Upper lobe of left lung (tissue), 6 donors: ENCODE measurements at regions not wholly inside any gene's neighbourhood (a gene's known extent, or its start where the extent isn't known, plus 50 kb on each side); places are given as distances from the start of the nearest gene placed in this dataset.

Experiments
- ATAC-seq, 2 donors: fragments of 200-7000 bp; cut with Tn5 transposase; one replicate each; pipeline ENCODE4 v1.9.1; 2022; ENCODE audit warnings: mild to moderate bottlenecking in 2 of 2, moderate library complexity in 2 of 2; ENCODE audit not compliant: low FRiP score in 2 of 2
- DNase-seq, 2 donors: peaks; one replicate each; pipeline ENCODE4 v3.0.0-alpha.2; 2019 to 2020
- H3K27ac ChIP-seq, 4 donors: fragments of 200-600 bp; sonication (generic); one replicate each; pipeline ENCODE4 v1.5.1; 2016 to 2019
- H3K27me3 ChIP-seq, 4 donors: fragments of 200-600 bp; sonication (generic); one replicate each; pipeline ENCODE4 v1.5.1; 2017 to 2019
- H3K36me3 ChIP-seq, 4 donors: fragments of 200-600 bp; sonication (generic); one replicate each; pipeline ENCODE4 v1.5.1; 2016 to 2019
- H3K4me1 ChIP-seq, 4 donors: fragments of 200-600 bp; sonication (generic); one replicate each; pipeline ENCODE4 v1.5.1; 2018 to 2019
- H3K4me3 ChIP-seq, 4 donors: fragments of 200-600 bp; sonication (generic); one replicate each; pipeline ENCODE4 v1.5.1; 2017 to 2019; ENCODE audit warnings: mild to moderate bottlenecking in 2 of 4, moderate library complexity in 1 of 4
- H3K9me3 ChIP-seq, 4 donors: fragments of 200-600 bp; sonication (generic); one replicate each; pipeline ENCODE4 v1.5.1; 2018 to 2019
- CTCF ChIP-seq, 6 experiments: fragments of 450-650 bp in 4 of 6; fragments of 200-600 bp in 2 of 6; sonication (generic) in 2 of 6; IDR thresholded peaks; one replicate each; pipeline ENCODE4 v1.5.1; 2016 to 2019; ENCODE audit warnings: antibody characterized with exemption in 6 of 6
- EP300 ChIP-seq, 4 donors: sonication (generic); formaldehyde crosslinking; IDR thresholded peaks; one replicate each; pipeline ENCODE4 v1.5.1; 2017; ENCODE audit warnings: antibody characterized with exemption in 4 of 4, control low read depth in 2 of 4
- POLR2A ChIP-seq, 4 donors: fragments of 450-650 bp; IDR thresholded peaks; one replicate each; pipeline ENCODE4 v1.5.1; 2016 to 2017; ENCODE audit warnings: antibody characterized with exemption in 4 of 4, mild to moderate bottlenecking in 2 of 4
- POLR2AphosphoS5 ChIP-seq, 2 donors: sonication (generic); formaldehyde crosslinking; IDR thresholded peaks; one replicate each; pipeline ENCODE4 v1.5.1; 2017; ENCODE audit warnings: antibody characterized with exemption in 2 of 2
- WGBS, 2 donors: methylation state at CpG; one replicate each; pipeline ENCODE4 v1.1.5; 2017 to 2018; 5-methylcytosine and 5-hydroxymethylcytosine counted together
- donor health status: DM: no; HTN: no; CAD: no; lungs with moderate emphysema.
- donor health status: DM: no; HTN: yes; CAD: no; lungs with severe emphysema.

- ATAC-seq = no peak
- no peak overlapping the region for H3K4me3 ChIP-seq
- WGBS, 2 donors = 37 to 60% methylated on average over 3 of the region's 3 CpGs
- H3K36me3 ChIP-seq = no peaks in the 10 kb centered on the region
- peak in 1 of 2 donors; percentile 41 for DNase-seq
- TF ChIP-seq POLR2A (IDR thresholded peaks at IDR 0.05) (no peak), POLR2AphosphoS5 (IDR thresholded peaks at IDR 0.05) (no peak), EP300 (IDR thresholded peaks at IDR 0.05) (no peak), CTCF (IDR thresholded peaks at IDR 0.05) (no peak)
- peaks cover 0 to 4% (median 0%) of the 10 kb centered on the region in 4 donors for H3K4me1 ChIP-seq
- H3K27me3 ChIP-seq = no peaks in the 10 kb centered on the region
- no peaks in the 10 kb centered on the region for H3K9me3 ChIP-seq
- no peak overlapping the region for H3K27ac ChIP-seq
Measured at GRCh38 chr18:22822024-22822423, 111.1 kb upstream of the RBBP8 start.

GRCh38 chr18:22822841-22823508 is 110.2 kb upstream of the RBBP8 start:
- no peaks in the 10 kb centered on the region for H3K9me3 ChIP-seq
- TF ChIP-seq POLR2AphosphoS5 (IDR thresholded peaks at IDR 0.05) (no peak), EP300 (IDR thresholded peaks at IDR 0.05) (no peak), POLR2A (IDR thresholded peaks at IDR 0.05) (no peak), CTCF (IDR thresholded peaks at IDR 0.05) (no peak)
- no peak for DNase-seq
- H3K4me1 ChIP-seq = peaks cover 0 to 1% (median 0%) of the 10 kb centered on the region in 4 donors
- H3K36me3 ChIP-seq = no peaks in the 10 kb centered on the region
- H3K27ac ChIP-seq = no peak overlapping the region
- H3K4me3 ChIP-seq = no peak overlapping the region
- WGBS, 2 donors = 89 to 94% methylated on average over 3 of the region's 3 CpGs
- no peak for ATAC-seq
- no peaks in the 10 kb centered on the region for H3K27me3 ChIP-seq

- no peaks in the 10 kb centered on the region for H3K27me3 ChIP-seq
- 53 to 63% methylated on average over 4 of the region's 4 CpGs for WGBS, 2 donors
- no peaks in the 10 kb centered on the region for H3K4me1 ChIP-seq
- H3K27ac ChIP-seq = no peak overlapping the region
- no peaks in the 10 kb centered on the region for H3K36me3 ChIP-seq
- DNase-seq (no peak), ATAC-seq (no peak)
- H3K9me3 ChIP-seq = no peaks in the 10 kb centered on the region
- no peak overlapping the region for H3K4me3 ChIP-seq
- TF ChIP-seq EP300 (IDR thresholded peaks at IDR 0.05) = no peak
- TF ChIP-seq CTCF (IDR thresholded peaks at IDR 0.05) = no peak
- no peak for TF ChIP-seq POLR2A (IDR thresholded peaks at IDR 0.05)
- no peak for TF ChIP-seq POLR2AphosphoS5 (IDR thresholded peaks at IDR 0.05)
Measured at GRCh38 chr18:22826726-22827125, 106.4 kb upstream of the RBBP8 start.

GRCh38 chr18:22827216-22827615 is 105.9 kb upstream of the RBBP8 start:
- DNase-seq (no peak), ATAC-seq (no peak)
- Histone ChIP-seq H3K36me3 (no peaks in the 10 kb centered on the region), H3K9me3 (no peaks in the 10 kb centered on the region), H3K27me3 (no peaks in the 10 kb centered on the region), H3K27ac (no peak overlapping the region), H3K4me3 (no peak overlapping the region), H3K4me1 (no peaks in the 10 kb centered on the region)
- TF ChIP-seq POLR2A (IDR thresholded peaks at IDR 0.05) (no peak), EP300 (IDR thresholded peaks at IDR 0.05) (no peak), POLR2AphosphoS5 (IDR thresholded peaks at IDR 0.05) (no peak), CTCF (IDR thresholded peaks at IDR 0.05) (no peak)
- 92 to 96% methylated on average over 3 of the region's 3 CpGs for WGBS, 2 donors

GRCh38 chr18:22827741-22828140 is 105.4 kb upstream of the RBBP8 start:
- DNase-seq (no peak), ATAC-seq (no peak)
- no peaks in the 10 kb centered on the region for H3K27me3 ChIP-seq
- H3K4me1 ChIP-seq = no peaks in the 10 kb centered on the region
- no peak overlapping the region for H3K27ac ChIP-seq
- H3K4me3 ChIP-seq = no peak overlapping the region
- H3K9me3 ChIP-seq = no peaks in the 10 kb centered on the region
- TF ChIP-seq POLR2AphosphoS5 (IDR thresholded peaks at IDR 0.05) = no peak
- TF ChIP-seq CTCF (IDR thresholded peaks at IDR 0.05) = no peak
- TF ChIP-seq POLR2A (IDR thresholded peaks at IDR 0.05) = no peak
- TF ChIP-seq EP300 (IDR thresholded peaks at IDR 0.05) = no peak
- WGBS, 2 donors = 88 to 94% methylated on average over 1 of the region's 1 CpG
- no peaks in the 10 kb centered on the region for H3K36me3 ChIP-seq
